GM10266 (cell line): ENCODE measurements at regions not wholly inside any gene's neighbourhood (a gene's known extent, or its start where the extent isn't known, plus 50 kb on each side); places are given as distances from the start of the nearest gene placed in this dataset.
"Not testable (repeated sequence)": the region's sequence is repeated elsewhere in the genome, so short reads cannot be mapped to it uniquely, and the experiment has no call there.

ENCODE experiments used
- DNase-seq: peaks from one replicate; pipeline ENCODE4 v3.0.0; 2012; ENCODE audit errors: extremely low spot score
- CTCF ChIP-seq: IDR thresholded peaks from 2 replicates; pipeline ENCODE4 v1.5.1; 2012; ENCODE audit warnings: mild to moderate bottlenecking, low read depth; ENCODE audit not compliant: control insufficient read depth, insufficient read depth; ENCODE audit errors: missing control alignments

- no peak for TF ChIP-seq CTCF
- no peak for DNase-seq
Measured at GRCh38 chr14:101322223-101322622, 239.1 kb upstream of the DIO3 start.

- no peak for TF ChIP-seq CTCF
- no peak for DNase-seq
Measured at GRCh38 chr14:101323111-101323510, 238.2 kb upstream of the DIO3 start.

- not testable (repeated sequence) for DNase-seq
Measured at GRCh38 chr14:101323614-101324235, 237.6 kb upstream of the DIO3 start.

GRCh38 chr14:101325319-101325718 lies 236.0 kb upstream of the DIO3 start:
- no peak for DNase-seq
- no peak for TF ChIP-seq CTCF

- TF ChIP-seq CTCF, result no peak
- DNase-seq, result no peak
Measured at GRCh38 chr14:101328412-101329028, 232.8 kb upstream of the DIO3 start.

- TF ChIP-seq CTCF, result no peak
Measured at GRCh38 chr14:101330416-101331140, 230.7 kb upstream of the DIO3 start.

GRCh38 chr14:101331141-101331525 lies 230.2 kb upstream of the DIO3 start:
- no peak for TF ChIP-seq CTCF
- no peak for DNase-seq

More at GRCh38 chr14:101330416-101331140, 230.7 kb upstream of the DIO3 start:
- DNase-seq, result no peak
